Activated CD8-positive, alpha-beta memory T cell treated with anti-CD3 and anti-CD28 coated beads, Interleukin-2, amount 50 U/mL, for 1 hour (primary cell): ENCODE measurements at regions not wholly inside any gene's neighbourhood (a gene's known extent, or its start where the extent isn't known, plus 50 kb on each side); places are given as distances from the start of the nearest gene placed in this dataset.

Source experiments
- DNase-seq: peaks from one replicate; pipeline ENCODE4 v3.0.0-alpha.2; 2020; ENCODE audit errors: extremely low read depth

GRCh38 chr11:104338186-104338585, 174.2 kb upstream of the PDGFD start:
- no peak for DNase-seq

GRCh38 chr11:104337273-104337672, 173.3 kb upstream of the PDGFD start:
- no peak for DNase-seq

- no peak for DNase-seq
Observed at GRCh38 chr11:104333977-104334376, 170.0 kb upstream of the PDGFD start.

GRCh38 chr11:104332110-104332509, 168.2 kb upstream of the PDGFD start:
- no peak for DNase-seq

GRCh38 chr11:104329078-104329665, 165.2 kb upstream of the PDGFD start:
- no peak for DNase-seq

- DNase-seq, result no peak
Observed at GRCh38 chr11:104328512-104328907, 164.6 kb upstream of the PDGFD start.

- no peak for DNase-seq
Observed at GRCh38 chr11:104327861-104328511, 164.0 kb upstream of the PDGFD start.

- DNase-seq, result no peak
Observed at GRCh38 chr11:104325093-104325492, 161.1 kb upstream of the PDGFD start.

GRCh38 chr11:104324276-104324675, 160.3 kb upstream of the PDGFD start:
- no peak for DNase-seq

- DNase-seq, result no peak
Observed at GRCh38 chr11:104323841-104324240, 159.9 kb upstream of the PDGFD start.

GRCh38 chr11:104322696-104323095, 158.7 kb upstream of the PDGFD start:
- no peak for DNase-seq

- no peak for DNase-seq
Observed at GRCh38 chr11:104320956-104321355, 157.0 kb upstream of the PDGFD start.

GRCh38 chr11:104320097-104320496, 156.2 kb upstream of the PDGFD start:
- no peak for DNase-seq

GRCh38 chr11:104319396-104319795, 155.4 kb upstream of the PDGFD start:
- no peak for DNase-seq

- DNase-seq, result no peak
Observed at GRCh38 chr11:104306862-104307474, 143.0 kb upstream of the PDGFD start.

- DNase-seq, result no peak
Observed at GRCh38 chr11:104301776-104302175, 137.8 kb upstream of the PDGFD start.

GRCh38 chr11:104291646-104292045, 127.7 kb upstream of the PDGFD start:
- DNase-seq, result no peak

GRCh38 chr11:104286129-104286528, 122.2 kb upstream of the PDGFD start:
- no peak for DNase-seq

- DNase-seq, result no peak
Observed at GRCh38 chr11:104279587-104279986, 115.6 kb upstream of the PDGFD start.

GRCh38 chr11:104275992-104276391, 112.0 kb upstream of the PDGFD start:
- no peak for DNase-seq

- DNase-seq, result no peak
Observed at GRCh38 chr11:104260456-104260855, 96.5 kb upstream of the PDGFD start.

GRCh38 chr11:104259121-104259610, 95.2 kb upstream of the PDGFD start:
- no peak for DNase-seq

GRCh38 chr11:104256525-104256924, 92.6 kb upstream of the PDGFD start:
- DNase-seq, result no peak
